ENCODE measurements at regions not wholly inside any gene's neighbourhood (a gene's known extent, or its start where the extent isn't known, plus 50 kb on each side); places are given as distances from the start of the nearest gene placed in this dataset.

GRCh38 chr13:80196756-80197155 lies 144.2 kb downstream of the SPRY2 start:
- TF ChIP-seq GABPA (IDR thresholded peaks at IDR 0.05; ENCODE audit: low read depth) (no peak), JUND (IDR thresholded peaks at IDR 0.05; ENCODE audit: low read depth, low read length) (no peak)

Measured in GM12878 (cell line).